Muscle of back (tissue), 3 donors: ENCODE measurements at regions not wholly inside any gene's neighbourhood (a gene's known extent, or its start where the extent isn't known, plus 50 kb on each side); places are given as distances from the start of the nearest gene placed in this dataset.
A peak's percentile ranks its signal among the peaks of the same experiment; 100 is the strongest.

Source experiments
- DNase-seq, 3 donors: peaks; one replicate each; pipeline versions ENCODE4 v3.0.0 to v3.0.0-alpha.2; 2013

DNA sequence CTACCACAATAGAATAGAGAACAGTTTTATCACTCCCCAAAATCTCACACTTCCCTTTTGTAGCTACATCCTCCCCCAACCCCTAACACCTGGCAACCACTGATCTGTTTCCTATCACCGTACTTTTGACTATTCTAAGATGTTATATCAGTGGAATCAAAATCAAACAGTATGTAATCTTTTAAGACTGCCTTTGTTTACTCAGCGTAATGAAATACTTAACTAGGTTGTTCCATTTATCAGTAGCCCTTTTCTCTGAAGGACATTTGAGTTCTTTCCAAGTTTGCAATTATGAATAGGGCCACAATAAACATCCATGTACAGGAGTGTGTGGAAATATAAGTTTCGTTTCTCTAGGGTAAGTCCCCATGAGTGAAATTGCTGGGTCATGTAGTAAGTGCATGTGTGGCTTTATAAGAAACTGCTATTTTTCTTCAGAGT, 372.3 kb downstream of the SV2B start:
- no peak for DNase-seq

DNA sequence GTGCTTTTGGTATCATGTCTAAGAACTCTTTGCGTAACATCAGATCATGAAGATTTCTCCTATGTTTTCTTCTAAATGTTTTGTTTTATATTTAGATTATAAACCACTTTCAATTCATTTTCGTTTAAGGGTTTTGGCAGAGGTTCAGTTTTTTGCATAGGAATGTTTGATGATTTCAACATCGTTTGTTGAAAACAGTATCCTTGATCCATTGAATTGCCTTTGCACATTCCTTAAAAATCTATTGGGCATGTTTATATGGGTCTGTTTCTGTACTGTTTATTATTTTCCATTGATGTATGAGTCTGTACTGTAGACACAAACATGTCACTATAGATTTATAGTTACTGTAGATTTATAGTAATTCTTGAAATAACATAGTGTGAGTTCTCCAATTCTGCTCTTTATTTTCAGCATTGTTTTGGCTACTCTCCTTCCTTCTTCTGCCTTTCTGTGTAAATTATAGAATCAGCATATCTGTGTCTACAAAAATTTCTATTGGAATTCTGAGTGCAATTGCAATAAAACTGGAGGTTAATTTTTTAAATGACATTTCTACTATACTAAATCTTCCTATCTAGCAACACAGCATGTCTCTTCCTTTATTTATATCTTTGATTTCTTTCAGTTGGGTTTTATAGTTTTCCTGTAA, 374.0 kb downstream of the SV2B start:
- DNase-seq, result peak in 1 of 3 donors; percentile 24

DNA sequence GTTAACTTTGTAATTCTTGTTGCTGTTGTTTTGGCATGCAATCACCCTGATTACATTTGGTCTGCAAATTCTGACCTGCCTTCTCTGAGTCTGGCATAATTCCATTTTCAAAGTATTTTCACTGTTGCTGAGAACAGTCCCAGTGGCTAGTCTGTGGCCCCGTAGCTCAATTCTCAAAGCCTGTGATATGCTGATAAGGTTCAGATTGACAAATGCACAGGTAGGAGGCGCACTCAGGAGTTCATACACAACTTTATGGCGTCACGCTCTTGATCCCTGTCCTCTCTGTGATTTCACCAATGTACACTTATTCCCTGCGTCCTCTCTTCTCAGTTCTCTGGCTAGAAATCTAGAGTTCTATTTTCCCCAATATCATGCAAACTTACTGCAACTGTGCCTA, 376.6 kb upstream of the SLCO3A1 start:
- no peak for DNase-seq

DNA sequence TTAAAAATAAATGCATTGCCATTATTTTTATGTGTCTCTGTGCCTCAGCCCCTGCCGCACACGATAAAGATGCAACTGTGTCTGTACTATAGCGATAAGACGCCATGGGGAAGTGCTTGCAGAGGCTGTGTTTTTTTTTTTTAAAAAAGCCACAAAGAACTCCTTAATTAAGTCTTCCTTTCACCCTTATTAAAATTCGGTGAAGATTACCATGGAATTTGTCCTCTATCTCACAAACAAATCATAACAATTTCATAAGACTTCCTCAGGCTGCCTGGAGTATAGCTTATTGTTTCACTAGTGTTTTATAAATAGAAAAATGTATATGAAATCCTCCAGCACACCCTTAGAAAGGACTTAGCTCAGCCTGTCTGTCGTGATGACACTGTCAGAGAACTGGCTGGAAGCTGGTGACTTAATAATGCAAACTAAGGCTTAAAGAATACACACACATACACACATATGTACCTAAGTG, 374.8 kb upstream of the SLCO3A1 start:
- no peak for DNase-seq

DNA sequence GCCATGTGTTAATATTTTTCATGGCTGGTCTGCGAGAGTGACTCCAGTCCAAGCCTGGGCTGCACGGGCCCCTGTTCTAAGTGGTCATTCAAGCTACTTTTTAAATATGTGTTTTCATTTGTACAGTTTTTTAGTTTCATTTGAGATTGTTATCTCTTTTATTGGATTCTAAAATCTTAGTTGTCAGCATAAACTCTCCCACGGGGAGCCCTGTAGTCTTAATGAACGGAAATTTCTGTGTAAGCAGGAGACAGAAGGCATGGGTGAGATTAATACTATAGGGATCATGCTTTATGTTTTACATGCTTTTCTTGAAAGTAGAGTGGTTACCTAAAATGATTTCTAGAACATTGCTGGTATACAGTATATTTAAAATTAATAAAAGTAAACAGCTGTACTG, 373.1 kb upstream of the SLCO3A1 start:
- no peak for DNase-seq

DNA sequence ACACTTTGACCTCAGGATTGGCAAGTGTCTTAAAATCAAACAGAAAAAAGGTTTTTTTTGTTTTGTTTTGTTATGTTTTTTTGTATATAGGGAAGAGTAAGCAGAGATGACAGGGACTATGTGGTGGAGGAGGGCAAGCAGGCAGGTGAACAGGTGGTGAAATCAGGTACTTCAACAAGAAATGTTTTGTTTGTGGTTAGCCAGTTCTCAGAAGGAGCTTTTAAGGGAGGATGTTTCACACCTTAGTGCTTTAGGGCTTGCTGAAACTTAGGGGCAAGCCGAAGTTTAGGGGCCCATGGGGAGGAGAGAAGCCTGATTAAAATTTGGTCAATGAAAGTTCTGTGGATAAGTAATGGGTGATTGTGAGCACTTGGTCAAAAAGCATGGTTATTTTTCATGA, 370.7 kb upstream of the SLCO3A1 start:
- no peak for DNase-seq

DNA sequence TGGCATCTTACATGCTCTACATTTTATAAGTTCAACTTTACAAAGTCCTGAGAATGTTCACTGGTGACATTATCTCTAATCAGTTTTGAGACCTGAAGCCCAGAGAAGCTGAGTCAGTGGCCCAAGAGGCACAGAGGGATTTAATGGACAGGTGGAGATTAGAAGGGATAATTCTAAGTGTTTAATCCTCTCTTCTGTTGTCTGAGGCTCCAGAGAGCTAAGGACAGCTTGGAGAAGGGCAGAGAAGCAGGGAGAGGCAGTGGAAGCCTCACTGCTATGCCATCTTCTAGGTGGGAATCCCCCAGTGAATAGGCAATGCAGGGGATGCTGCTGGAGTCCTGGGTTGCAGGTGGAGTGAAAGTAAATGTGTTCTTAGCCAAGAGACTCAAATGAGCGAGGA, 369.4 kb upstream of the SLCO3A1 start:
- no peak for DNase-seq

DNA sequence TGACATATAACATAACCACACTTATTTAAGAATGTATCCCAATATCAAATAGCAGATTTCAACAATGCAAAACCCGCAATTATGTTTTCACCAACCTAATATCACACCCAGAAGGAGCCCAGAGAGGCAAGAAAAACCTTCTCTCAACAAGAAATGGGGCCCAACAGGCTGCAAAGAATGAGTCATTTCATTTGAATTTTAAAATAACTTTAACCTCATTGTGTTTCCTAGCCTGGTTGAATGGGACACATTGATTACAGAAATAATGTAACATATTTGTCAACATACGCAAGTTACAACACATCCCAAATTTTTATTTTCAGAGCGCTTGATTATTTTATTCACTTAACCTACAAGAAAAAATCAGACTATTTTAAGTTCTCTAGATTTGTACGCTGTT, 365.1 kb upstream of the SLCO3A1 start:
- DNase-seq, result no peak

DNA sequence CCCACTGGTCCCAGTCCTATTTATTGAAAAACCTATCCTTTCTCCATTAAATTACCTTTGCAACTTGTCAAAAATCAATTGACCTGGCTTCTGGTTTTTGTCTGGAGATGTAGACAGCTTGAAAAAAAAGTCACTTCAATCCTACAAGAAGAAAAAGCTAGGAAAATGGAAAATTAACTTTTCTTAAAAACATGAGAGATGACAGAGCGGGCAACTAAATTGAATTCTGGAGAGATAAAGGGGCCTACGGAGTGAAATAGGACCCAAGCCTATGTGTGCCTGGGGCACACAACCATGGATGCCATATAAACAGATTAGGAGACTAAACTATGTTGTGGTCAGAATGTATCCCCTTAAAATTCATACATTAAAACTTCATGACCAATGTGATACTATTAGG, 363.3 kb upstream of the SLCO3A1 start:
- DNase-seq, result no peak

DNA sequence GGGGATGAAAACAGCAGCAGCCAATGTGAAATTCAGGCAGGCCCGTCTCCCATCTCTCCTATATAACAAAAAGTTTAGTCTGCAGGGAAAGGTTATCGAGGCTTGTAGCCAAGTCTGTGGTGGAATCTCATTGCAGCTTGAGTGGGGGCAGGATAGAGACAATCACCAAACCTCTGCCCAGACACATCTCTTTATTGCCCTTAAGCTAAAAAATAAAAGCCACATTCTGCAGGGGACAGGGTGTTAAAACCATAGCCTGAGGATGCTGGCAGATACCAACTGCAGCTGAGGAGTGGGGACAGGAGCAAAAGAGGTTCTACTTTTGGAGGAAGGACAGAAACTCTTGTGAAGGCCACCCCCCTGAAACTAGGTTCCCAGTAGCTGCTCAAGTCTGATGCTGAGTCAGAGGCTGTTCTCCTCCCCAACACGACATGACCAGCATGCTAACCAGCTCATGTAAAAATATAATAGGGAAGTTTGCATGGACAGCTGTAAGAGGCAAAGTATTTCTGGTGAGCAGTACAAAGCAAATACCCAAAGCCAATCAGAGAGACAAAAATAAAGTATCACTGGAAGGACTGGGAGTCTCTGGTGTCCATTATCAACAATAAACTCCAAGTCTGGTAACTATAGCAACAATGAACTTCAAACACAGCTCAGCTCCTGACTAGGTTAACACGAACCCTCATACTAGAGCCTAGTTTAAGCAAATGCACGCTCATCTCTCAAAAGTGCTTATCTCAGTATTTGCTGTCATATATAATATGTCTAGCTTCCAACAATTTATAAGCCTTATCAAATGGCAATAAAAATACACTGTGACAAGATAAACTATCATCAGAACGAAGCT, 362.2 kb upstream of the SLCO3A1 start:
- peak in 1 of 3 donors; percentile 7 for DNase-seq

DNA sequence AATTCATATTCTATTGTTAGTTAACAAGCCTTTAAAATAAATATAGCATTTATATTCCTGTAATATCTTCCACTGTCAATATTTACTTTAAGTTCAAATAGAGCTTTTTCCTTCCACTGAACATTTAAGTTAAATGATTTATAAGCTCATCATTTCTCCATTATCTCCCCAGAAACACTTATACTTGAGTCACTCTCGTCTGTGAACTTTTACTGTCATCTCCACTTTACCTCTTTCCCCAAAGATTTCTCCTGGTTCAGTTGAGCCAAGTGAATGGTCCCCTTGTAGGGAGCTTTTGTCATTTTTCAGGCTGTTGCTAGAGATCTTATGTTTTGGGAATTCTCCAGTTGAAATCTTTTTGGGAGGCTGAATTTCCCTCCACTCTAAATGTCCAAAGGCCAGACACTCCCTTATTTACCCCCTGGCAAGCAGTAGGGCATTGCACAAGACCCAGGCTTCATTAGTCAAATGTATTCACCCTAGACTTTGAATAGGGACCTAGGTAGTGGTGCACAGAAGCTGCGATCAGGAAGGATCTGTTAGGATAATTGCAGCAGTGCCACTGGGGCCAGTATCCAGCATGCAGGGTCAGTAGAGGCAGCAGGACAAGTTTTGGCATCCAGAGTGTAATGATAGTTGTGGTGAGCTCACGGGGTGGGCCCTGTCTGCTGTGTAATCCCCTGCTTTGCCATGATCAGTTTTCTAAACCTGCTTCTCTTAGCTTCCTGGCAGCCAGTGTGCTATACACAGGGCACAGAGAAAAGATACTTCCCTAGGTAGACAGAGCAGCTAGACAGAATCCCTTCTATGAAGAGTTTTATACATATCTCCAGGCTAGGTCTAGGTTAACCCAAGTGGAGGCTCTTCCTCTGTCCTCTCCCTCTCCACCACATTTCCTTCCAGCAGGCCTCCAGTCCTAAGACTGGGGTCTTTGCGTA, 356.5 kb upstream of the SLCO3A1 start:
- no peak for DNase-seq

DNA sequence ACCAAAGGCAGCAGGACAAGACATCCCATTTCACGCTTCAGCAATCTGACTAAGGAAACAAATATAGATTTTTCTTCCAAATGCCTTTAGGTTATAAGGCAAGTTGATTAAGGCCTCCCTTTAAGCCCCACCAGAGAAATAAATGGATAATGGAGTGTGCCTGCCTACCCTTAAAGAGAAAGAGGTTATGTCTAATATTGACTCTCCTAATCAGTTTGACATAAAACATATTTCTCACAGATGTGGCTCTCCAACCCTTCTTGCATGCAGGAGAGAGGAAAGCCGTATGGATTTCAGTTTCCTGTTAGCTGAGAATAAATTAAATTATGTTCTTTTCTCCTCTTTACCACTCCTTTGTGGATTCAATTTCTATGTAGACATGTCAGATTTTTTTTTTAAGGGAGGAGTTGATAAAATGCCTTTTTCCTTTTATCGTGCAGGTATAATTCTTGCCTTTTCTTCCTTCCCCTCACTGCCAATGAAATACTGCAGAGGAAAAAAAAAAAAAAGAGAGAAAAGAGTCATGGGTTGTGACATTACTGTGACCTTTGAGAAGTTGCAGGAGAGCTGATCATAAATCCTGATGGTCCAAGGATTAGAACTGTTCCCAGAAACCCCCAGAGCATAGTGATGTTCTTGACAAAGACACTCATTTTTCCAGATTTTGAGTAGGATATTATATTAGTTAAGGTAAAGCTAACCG, 355.3 kb upstream of the SLCO3A1 start:
- DNase-seq, result no peak

DNA sequence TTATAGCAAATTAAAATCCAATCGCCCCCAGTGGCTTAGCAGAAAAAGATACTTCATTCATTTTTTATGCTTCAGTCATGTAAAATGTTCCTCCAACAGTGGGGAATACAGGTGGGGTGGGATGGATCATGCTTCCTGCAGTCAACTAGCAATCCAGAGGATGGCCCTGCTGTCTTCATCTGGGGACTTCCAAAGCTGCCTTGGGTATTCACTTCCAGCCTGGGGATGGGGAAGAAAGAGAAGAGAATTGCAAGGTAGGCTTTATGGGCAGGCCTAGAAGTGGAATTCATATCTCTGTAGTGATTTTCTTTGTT, 354.8 kb upstream of the SLCO3A1 start:
- no peak for DNase-seq

DNA sequence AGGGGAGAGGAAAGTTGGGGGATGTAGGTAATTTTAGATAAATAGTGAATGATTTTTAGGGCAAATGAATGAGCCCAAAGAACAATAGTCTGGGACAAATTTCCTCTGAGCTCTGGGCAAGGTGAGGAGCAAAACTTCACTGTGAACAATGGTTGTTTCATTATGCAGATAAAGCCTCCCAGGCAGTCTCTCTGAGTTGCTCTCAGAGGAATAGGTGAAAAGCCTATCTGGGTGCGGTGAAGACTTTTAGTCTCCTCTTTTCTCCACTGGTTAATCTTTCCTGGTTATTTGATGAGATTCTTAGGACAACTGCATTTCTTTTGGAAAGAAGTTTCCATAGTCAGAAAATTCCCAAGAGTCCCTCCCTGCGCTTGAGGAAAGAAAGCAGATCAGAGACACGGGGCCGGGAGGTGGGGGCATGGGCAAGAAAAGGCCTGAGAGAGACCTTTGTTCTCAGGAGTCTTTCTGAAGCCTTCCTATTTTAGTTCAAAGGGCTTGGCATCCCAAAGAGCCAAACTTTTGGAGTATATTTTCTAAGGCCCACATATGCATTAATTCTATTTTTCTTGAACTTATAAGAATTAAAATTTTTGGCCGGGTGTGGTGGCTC, 353.6 kb upstream of the SLCO3A1 start:
- no peak for DNase-seq

DNA sequence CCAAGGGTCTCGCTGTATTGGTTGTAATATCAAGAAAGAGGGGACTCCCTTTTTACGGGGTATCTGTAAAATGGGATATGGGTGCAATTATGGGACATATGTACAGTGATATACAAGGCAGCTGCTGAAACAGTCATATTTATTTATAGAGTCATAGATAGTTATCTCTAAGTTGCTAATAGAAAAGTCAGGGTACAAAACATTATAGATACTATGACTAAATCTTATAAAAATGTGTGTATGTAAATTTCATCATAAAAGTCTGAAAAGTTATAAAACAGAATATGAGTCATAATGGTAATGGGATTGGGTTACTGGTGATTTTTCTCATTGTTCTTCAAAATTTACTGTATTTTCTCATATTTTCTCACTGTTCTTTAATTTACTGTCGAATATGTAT, 344.9 kb upstream of the SLCO3A1 start:
- no peak for DNase-seq

DNA sequence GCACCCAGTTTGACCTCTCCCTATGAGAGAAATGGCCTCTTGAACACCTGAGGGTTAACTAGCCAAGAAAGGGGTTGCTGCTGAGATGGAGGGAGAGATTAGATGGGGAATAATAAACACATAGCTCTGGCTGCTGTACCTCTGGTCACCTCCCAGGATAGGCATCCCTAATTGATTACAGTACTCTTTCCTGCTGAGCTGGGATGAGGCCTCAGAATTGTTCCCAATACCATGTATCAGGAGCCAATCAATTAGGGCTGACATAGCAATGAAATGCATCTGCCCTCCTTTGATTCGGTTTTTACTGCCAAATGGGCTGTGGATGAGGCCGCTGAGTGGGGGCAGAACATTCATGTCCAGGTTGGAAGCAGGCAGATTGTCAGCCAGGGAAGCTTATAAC, 339.4 kb upstream of the SLCO3A1 start:
- no peak for DNase-seq

DNA sequence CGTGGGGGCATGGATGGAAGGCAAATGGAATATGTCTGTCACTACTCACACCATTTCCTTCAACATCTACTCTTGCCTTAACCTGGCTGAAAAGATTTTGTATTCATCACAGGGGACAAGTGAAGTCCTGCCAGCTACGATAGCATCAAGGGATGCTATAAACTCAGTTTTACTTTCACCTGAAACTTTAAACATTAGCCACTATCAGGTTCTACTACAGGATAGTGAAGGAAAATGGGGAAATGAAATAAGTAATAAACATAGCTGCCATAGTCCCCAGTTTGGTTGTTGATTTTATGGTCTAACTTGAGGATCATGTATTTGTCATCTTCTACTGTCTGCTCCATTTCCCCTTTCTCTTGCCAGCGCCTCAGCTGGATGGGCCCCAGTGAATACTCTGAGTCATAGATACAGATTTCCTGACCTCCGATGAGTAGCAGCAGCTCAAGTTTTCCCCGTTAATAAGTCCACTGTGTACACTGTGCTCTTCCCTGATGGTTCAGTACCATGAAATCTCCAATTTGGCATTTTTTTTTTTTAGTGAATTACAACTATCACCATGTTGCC, 338.2 kb upstream of the SLCO3A1 start:
- peak in 2 of 3 donors; percentile 38 to 82 for DNase-seq

DNA sequence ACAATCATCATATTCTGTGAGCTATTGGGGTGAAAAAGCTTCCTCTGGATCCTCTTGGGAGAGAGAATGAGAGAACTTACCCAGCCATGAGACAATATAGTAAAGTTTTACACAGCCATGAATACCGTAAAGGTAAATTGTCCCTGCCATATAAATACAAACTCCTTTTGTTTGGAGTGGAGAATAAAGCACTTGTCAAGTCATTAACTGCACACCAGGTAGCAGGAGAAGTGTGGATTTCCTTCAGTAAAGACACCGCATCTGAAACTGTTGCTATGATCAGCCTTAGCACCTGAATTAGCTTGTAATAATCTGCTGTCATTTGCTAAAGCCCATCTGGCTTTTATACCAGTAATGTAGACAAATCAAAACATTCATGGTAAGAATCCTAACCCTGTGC, 336.6 kb upstream of the SLCO3A1 start:
- DNase-seq, result no peak

DNA sequence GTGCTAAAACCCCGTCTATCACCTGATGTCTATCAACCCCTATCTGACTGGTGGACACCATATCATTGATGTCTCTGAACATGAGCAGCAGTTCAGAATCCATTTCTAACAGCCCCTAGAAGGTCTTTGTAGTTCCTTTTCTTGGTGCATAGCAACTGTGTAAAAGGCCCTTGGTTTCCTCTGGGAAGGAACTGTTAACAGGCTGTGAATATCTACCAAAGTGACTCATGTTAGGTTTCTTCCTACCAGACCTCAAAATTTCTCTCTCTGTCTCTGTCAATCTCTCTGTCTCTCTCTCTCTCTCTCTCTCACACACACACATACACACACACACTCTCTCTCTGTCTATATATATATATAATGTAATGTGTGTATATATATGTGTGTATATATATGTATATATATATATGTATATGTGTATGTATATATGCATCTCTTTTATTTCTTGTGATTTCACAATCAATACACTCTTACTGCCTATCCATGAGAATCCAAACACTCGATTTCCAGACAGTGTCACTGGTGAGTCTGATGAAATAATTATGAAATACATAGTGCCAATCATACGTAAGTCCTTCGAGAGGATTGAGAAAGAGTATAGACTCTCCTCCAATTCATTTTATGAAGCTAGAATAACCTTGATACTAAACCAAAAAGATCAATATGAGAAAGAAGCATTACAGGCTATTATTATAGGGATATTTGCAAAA, 335.9 kb upstream of the SLCO3A1 start:
- DNase-seq, result no peak

DNA sequence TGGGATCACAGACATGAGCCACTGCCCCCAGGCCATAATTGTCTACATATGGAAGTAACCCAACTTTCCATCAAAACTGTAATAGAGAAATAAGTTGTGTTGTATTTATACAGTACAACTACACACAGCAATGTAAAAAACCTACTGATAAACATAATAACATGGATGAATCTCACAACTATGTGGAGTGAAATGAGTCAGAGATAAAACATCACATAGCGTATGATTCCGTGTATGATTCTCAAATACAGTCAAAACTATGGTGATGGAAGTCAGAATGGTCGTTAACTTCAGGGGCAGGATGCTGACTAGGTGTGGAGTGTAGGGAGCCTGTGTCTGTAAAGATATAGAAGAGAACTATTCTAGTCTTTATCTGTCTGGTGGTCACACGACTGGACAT, 332.7 kb upstream of the SLCO3A1 start:
- DNase-seq, result peak in 1 of 3 donors; percentile 35
